Heart left ventricle (tissue), 16 donors: ENCODE measurements at regions not wholly inside any gene's neighbourhood (a gene's known extent, or its start where the extent isn't known, plus 50 kb on each side); places are given as distances from the start of the nearest gene placed in this dataset.

Source experiments
- ATAC-seq, 4 donors: fragments of 200-7000 bp; cut with Tn5 transposase; one replicate each; pipeline ENCODE4 v1.9.1; 2020 to 2022; ENCODE audit warnings: moderate library complexity in 4 of 4, mild to moderate bottlenecking in 3 of 4, moderate number of reproducible peaks in 1 of 4
- DNase-seq, 5 donors: peaks; one replicate each; pipeline ENCODE4 v3.0.0-alpha.2; 2020
- H3K27ac ChIP-seq, 12 donors: fragments of 200-600 bp; sonication (generic) in 4 of 12; one replicate each; pipeline versions ENCODE4 v1.5.0 to v1.8.0; 2016 to 2022; ENCODE audit warnings: mild to moderate bottlenecking in 2 of 12
- H3K27me3 ChIP-seq, 9 donors: fragments of 200-600 bp; sonication (generic) in 2 of 9; one replicate each; pipeline versions ENCODE4 v1.5.1 to v1.8.0; 2016 to 2022; ENCODE audit warnings: mild to moderate bottlenecking in 3 of 9
- H3K36me3 ChIP-seq, 9 donors: fragments of 200-600 bp; sonication (generic) in 2 of 9; one replicate each; pipeline versions ENCODE4 v1.5.0 to v1.8.0; 2018 to 2022; ENCODE audit warnings: mild to moderate bottlenecking in 2 of 9
- H3K4me1 ChIP-seq, 12 donors: fragments of 200-600 bp; sonication (generic) in 4 of 12; one replicate each; pipeline versions ENCODE4 v1.5.0 to v1.8.0; 2016 to 2022; ENCODE audit warnings: mild to moderate bottlenecking in 3 of 12
- H3K4me3 ChIP-seq, 12 donors: fragments of 200-600 bp; sonication (generic) in 4 of 12; one replicate each; pipeline versions ENCODE4 v1.5.0 to v1.8.0; 2017 to 2022; ENCODE audit warnings: mild to moderate bottlenecking in 9 of 12, moderate library complexity in 4 of 12
- H3K9me3 ChIP-seq, 12 donors: fragments of 200-600 bp; sonication (generic) in 4 of 12; one replicate each; pipeline versions ENCODE4 v1.5.0 to v1.8.0; 2016 to 2022; ENCODE audit warnings: mild to moderate bottlenecking in 1 of 12
- CTCF ChIP-seq, 12 donors: fragments of 200-600 bp; sonication (generic) in 4 of 12; IDR thresholded peaks; one replicate each; pipeline versions ENCODE4 v1.5.0 to v1.8.0; 2018 to 2022; ENCODE audit warnings: antibody characterized with exemption in 12 of 12, mild to moderate bottlenecking in 5 of 12
- POLR2A ChIP-seq, 2 donors: fragments of 450-650 bp; IDR thresholded peaks; one replicate each; pipeline ENCODE4 v1.6.1; 2017; ENCODE audit warnings: antibody characterized with exemption in 2 of 2, mild to moderate bottlenecking in 2 of 2, moderate library complexity in 2 of 2
- WGBS, 4 donors: extraction: QIAGEN DNeasy Blood & Tissue Kit in 2 of 4; methylation state at CpG; one replicate each; pipeline versions ENCODE4 v1.1.5 to v1.1.7; 2013 to 2018; 5-methylcytosine and 5-hydroxymethylcytosine counted together
- intact Hi-C, 10 donors: fragments of 100-400 bp; cut with DNase I; formaldehyde crosslinking; loops; one replicate each; pipeline versions ENCODE4 v1.11.1 to v1.14.2; 2022
- donor health status: ischemic (EF 13 %, LVEDD 7.1; RV severe dilation, severe dysfunction).
- donor health status: healthy with polysubstance abuse.
- donor health status: DM: no; HTN: yes; CAD: no.
- donor health status: DM: no; HTN: no; CAD: no.
- donor health status: ischemic (EF 25% LVEDD 6.9; RV normal size, moderate dysfunction).
- donor health status: ischemic (EF 25% LVEDD 5.7; RV mildly dilated, moderate dysfunction).
- donor health status: healthy.
- donor health status: DM: yes; HTN: yes; CAD: no.
- donor health status: ischemic (EF 35%, LVEDD 5.7; RV mildly dilated, moderate dysfunction).
- donor health status: nonischemic (EF 11% LVEDD 7.7; RV severe dilation, severe dysfunction).
- donor health status: DM: yes; HTN: yes; CAD: no.
- donor health status: PGD.
- donor health status: ischemic (EF 29% LVEDD 5.4; RV normal size, mild dysfunction).
- donor health status: nonischemic (EF 23%, LVEDD 6.1; RV moderate dilation, normal function).

- ATAC-seq = no peak
- Histone ChIP-seq H3K27ac (no peak overlapping the region), H3K9me3 (peaks cover 0 to 4% (median 0%) of the 10 kb centered on the region in 12 donors), H3K4me1 (no peaks in the 10 kb centered on the region), H3K4me3 (no peak overlapping the region), H3K36me3 (no peaks in the 10 kb centered on the region), H3K27me3 (no peaks in the 10 kb centered on the region)
- intact Hi-C loops = no loop called here
- TF ChIP-seq CTCF (IDR thresholded peaks at IDR 0.05) (no peak), POLR2A (IDR thresholded peaks at IDR 0.05) (no peak)
- 88 to 100% (median 95%) methylated on average over 2 of the region's 2 CpGs for WGBS, 4 donors
- DNase-seq = no peak
Observed at GRCh38 chr21:28696844-28697410, 295.8 kb downstream of the LTN1 start.

GRCh38 chr21:28693476-28693875 is 299.2 kb downstream of the LTN1 start:
- no peak for ATAC-seq
- no peaks in the 10 kb centered on the region for H3K27me3 ChIP-seq
- no peak for TF ChIP-seq CTCF (IDR thresholded peaks at IDR 0.05)
- TF ChIP-seq POLR2A (IDR thresholded peaks at IDR 0.05) = no peak
- no peaks in the 10 kb centered on the region for H3K4me1 ChIP-seq
- intact Hi-C loops = no loop called here
- no peaks in the 10 kb centered on the region for H3K36me3 ChIP-seq
- no peak overlapping the region for H3K4me3 ChIP-seq
- H3K27ac ChIP-seq = no peak overlapping the region
- no peaks in the 10 kb centered on the region for H3K9me3 ChIP-seq
- 86 to 97% (median 94%) methylated on average over 2 of the region's 2 CpGs for WGBS, 4 donors
- DNase-seq = no peak

GRCh38 chr21:28690196-28690595 is 302.5 kb downstream of the LTN1 start:
- no peak overlapping the region for H3K4me3 ChIP-seq
- TF ChIP-seq POLR2A (IDR thresholded peaks at IDR 0.05) (no peak), CTCF (IDR thresholded peaks at IDR 0.05) (no peak)
- no peaks in the 10 kb centered on the region for H3K36me3 ChIP-seq
- DNase-seq = no peak
- 84 to 100% (median 93%) methylated on average over 1 of the region's 1 CpG for WGBS, 4 donors
- H3K9me3 ChIP-seq = no peaks in the 10 kb centered on the region
- ATAC-seq = no peak
- H3K27ac ChIP-seq = no peak overlapping the region
- no peaks in the 10 kb centered on the region for H3K27me3 ChIP-seq
- intact Hi-C loops = no loop called here
- H3K4me1 ChIP-seq = no peaks in the 10 kb centered on the region

GRCh38 chr21:28688381-28688780 is 304.3 kb downstream of the LTN1 start:
- Histone ChIP-seq H3K27ac (no peak overlapping the region), H3K4me3 (no peak overlapping the region), H3K27me3 (no peaks in the 10 kb centered on the region), H3K4me1 (no peaks in the 10 kb centered on the region), H3K36me3 (no peaks in the 10 kb centered on the region), H3K9me3 (no peaks in the 10 kb centered on the region)
- TF ChIP-seq POLR2A (IDR thresholded peaks at IDR 0.05) (no peak), CTCF (IDR thresholded peaks at IDR 0.05) (no peak)
- DNase-seq (no peak), ATAC-seq (no peak)
- intact Hi-C loops = no loop called here
- WGBS, 4 donors = 94 to 100% (median 97%) methylated on average over 1 of the region's 1 CpG
